IMR-90 (cell line): ENCODE measurements at regions not wholly inside any gene's neighbourhood (a gene's known extent, or its start where the extent isn't known, plus 50 kb on each side); places are given as distances from the start of the nearest gene placed in this dataset.

Experiments used
- ATAC-seq: fragments of 200-7000 bp; cut with Tn5 transposase; 2 replicates; pipeline ENCODE4 v1.9.1; 2020; ENCODE audit warnings: low read depth, mild to moderate bottlenecking, moderate library complexity
- BruUV-seq: library from RNA; stranded (reverse); fragments of 400-500 nt; replicated peaks from 2 replicates; lab custom pipeline; 2021; lab: Mats Ljungman, UMichigan
- CTCF ChIA-PET: fragments of 300-600 bp; formaldehyde crosslinking; extraction: SDS; loops from one replicate; lab custom pipeline; 2021; ENCODE audit warnings: antibody characterized with exemption; lab: Yijun Ruan, JAX
- POLR2A ChIA-PET: fragments of 300-600 bp; sonication (Branson Sonifier 250); formaldehyde crosslinking; loops from one replicate; lab custom pipeline; 2022; ENCODE audit warnings: antibody characterized with exemption; ENCODE audit not compliant: unreplicated experiment; lab: Charles Lee
- DNase-seq: peaks from one replicate; pipeline ENCODE4 v3.0.0; 2013
- H2AFZ ChIP-seq: replicated peaks from 2 replicates; pipeline ENCODE3; 2013; ENCODE audit warnings: low read length, mild to moderate bottlenecking; ENCODE audit not compliant: poor library complexity
- H2AK5ac ChIP-seq: 2 replicates; pipeline ENCODE4 v1.6.1; 2013; ENCODE audit warnings: low read depth, low read length, inconsistent platforms
- H2AK9ac ChIP-seq: replicated peaks from 2 replicates; pipeline ENCODE3; 2013; ENCODE audit warnings: mild to moderate bottlenecking, low read depth, low read length, moderate library complexity; ENCODE audit not compliant: poor library complexity
- H2BK120ac ChIP-seq: 2 replicates; pipeline ENCODE4 v1.6.1; 2013; ENCODE audit warnings: low read depth, low read length, inconsistent platforms
- H2BK15ac ChIP-seq: 3 replicates; pipeline ENCODE4 v1.6.1; 2013; ENCODE audit warnings: low read depth, low read length, inconsistent platforms
- H2BK20ac ChIP-seq: 2 replicates; pipeline ENCODE4 v1.6.1; 2013; ENCODE audit warnings: low read depth, mild to moderate bottlenecking, inconsistent platforms, low read length, moderate library complexity
- H2BK5ac ChIP-seq: 2 replicates; pipeline ENCODE4 v1.6.1; 2013; ENCODE audit warnings: mild to moderate bottlenecking, low read depth, low read length, inconsistent platforms; ENCODE audit not compliant: poor library complexity, severe bottlenecking
- H3K14ac ChIP-seq: replicated peaks from 2 replicates; pipeline ENCODE4 v1.6.1; 2013; ENCODE audit warnings: low read depth, low read length, inconsistent platforms
- H3K18ac ChIP-seq: 2 replicates; pipeline ENCODE4 v1.6.1; 2013; ENCODE audit warnings: low read depth, low read length, control low read depth
- H3K23ac ChIP-seq: 2 replicates; pipeline ENCODE4 v1.6.1; 2013; ENCODE audit warnings: low read depth, low read length, inconsistent platforms
- H3K27ac ChIP-seq: 2 replicates; pipeline ENCODE4 v1.5.1; 2013; ENCODE audit warnings: mild to moderate bottlenecking, control low read depth, low read length; ENCODE audit not compliant: insufficient read depth
- H3K27me3 ChIP-seq: 2 replicates; pipeline ENCODE4 v1.6.1; 2013; ENCODE audit warnings: low read length; ENCODE audit not compliant: control insufficient read depth, insufficient read depth
- H3K36me3 ChIP-seq: 2 replicates; pipeline ENCODE4 v1.6.1; 2013; ENCODE audit warnings: low read length, mixed read lengths; ENCODE audit not compliant: control insufficient read depth, insufficient read depth
- H3K4ac ChIP-seq: 2 replicates; pipeline ENCODE4 v1.6.1; 2013; ENCODE audit warnings: low read depth, low read length, inconsistent platforms
- H3K4me1 ChIP-seq: 2 replicates; pipeline ENCODE4 v1.6.1; 2013; ENCODE audit warnings: low read length, mixed read lengths; ENCODE audit not compliant: control insufficient read depth, insufficient read depth
- H3K4me2 ChIP-seq: 2 replicates; pipeline ENCODE4 v1.6.1; 2013; ENCODE audit warnings: low read depth, mild to moderate bottlenecking, control low read depth, low read length, moderate library complexity
- H3K4me3 ChIP-seq: 2 replicates; pipeline ENCODE4 v1.5.1; 2013; ENCODE audit warnings: low read depth, mild to moderate bottlenecking, control low read depth, low read length, moderate library complexity; ENCODE audit not compliant: insufficient read depth
- H3K56ac ChIP-seq: 2 replicates; pipeline ENCODE4 v1.6.1; 2013; ENCODE audit warnings: low read length, inconsistent platforms; ENCODE audit not compliant: insufficient read depth; ENCODE audit errors: extremely low read depth
- H3K79me1 ChIP-seq, 2 experiments: 2 replicates each; pipeline ENCODE4 v1.6.1; 2013; ENCODE audit warnings: low read length in 2 of 2, inconsistent platforms in 1 of 2, low read depth in 1 of 2
- H3K9ac ChIP-seq: 2 replicates; pipeline ENCODE4 v1.6.1; 2013; ENCODE audit warnings: low read depth, low read length, control low read depth
- H3K9me1 ChIP-seq: 2 replicates; pipeline ENCODE4 v1.6.1; 2013; ENCODE audit warnings: low read length, inconsistent platforms; ENCODE audit not compliant: insufficient read depth
- H3K9me3 ChIP-seq: 2 replicates; pipeline ENCODE4 v1.6.1; 2013; ENCODE audit warnings: low read length; ENCODE audit not compliant: control insufficient read depth, insufficient read depth
- H4K20me1 ChIP-seq: 2 replicates; pipeline ENCODE4 v1.6.1; 2013; ENCODE audit warnings: low read length, inconsistent platforms; ENCODE audit not compliant: insufficient read depth
- H4K5ac ChIP-seq: 2 replicates; pipeline ENCODE4 v1.6.1; 2013; ENCODE audit warnings: mild to moderate bottlenecking, low read depth, low read length, control low read depth
- H4K8ac ChIP-seq, 2 experiments: 2 replicates each; pipeline ENCODE4 v1.6.1; 2013; ENCODE audit warnings: low read depth in 2 of 2, low read length in 2 of 2, control low read depth in 1 of 2, inconsistent platforms in 1 of 2
- H4K91ac ChIP-seq: 2 replicates; pipeline ENCODE4 v1.6.1; 2013; ENCODE audit warnings: low read depth, low read length, inconsistent platforms; ENCODE audit not compliant: insufficient read depth
- BHLHE40 ChIP-seq: fragments of 150-350 bp; IDR thresholded peaks from 2 replicates; pipeline ENCODE4 v1.6.1; 2016; ENCODE audit warnings: mild to moderate bottlenecking, low read depth, low read length
- CEBPB ChIP-seq: IDR thresholded peaks from 2 replicates; pipeline ENCODE4 v1.6.1; 2012; ENCODE audit warnings: low read depth, low read length, improper control_type of control experiment
- CHD1 ChIP-seq: IDR thresholded peaks from 2 replicates; pipeline ENCODE4 v1.6.1; 2012; ENCODE audit warnings: low read depth, low read length, improper control_type of control experiment
- CTCF ChIP-seq: conservative IDR thresholded peaks from 2 replicates; pipeline ENCODE4 v1.5.1; 2012; ENCODE audit warnings: mild to moderate bottlenecking, low read depth, low read length, improper control_type of control experiment
- FOS ChIP-seq: fragments of 150-350 bp; IDR thresholded peaks from 2 replicates; pipeline ENCODE4 v1.6.1; 2016; ENCODE audit warnings: low read depth, low read length
- MAFK ChIP-seq: IDR thresholded peaks from 2 replicates; pipeline ENCODE4 v1.6.1; 2012; ENCODE audit warnings: low read depth, low read length, improper control_type of control experiment
- MAZ ChIP-seq: IDR thresholded peaks from 2 replicates; pipeline ENCODE4 v1.6.1; 2012; ENCODE audit warnings: low read depth, mild to moderate bottlenecking, low read length, improper control_type of control experiment, moderate library complexity, borderline replicate concordance
- MXI1 ChIP-seq: IDR thresholded peaks from 2 replicates; pipeline ENCODE4 v1.6.1; 2012; ENCODE audit warnings: low read depth, mild to moderate bottlenecking, low read length, moderate library complexity, borderline replicate concordance
- NFE2L2 ChIP-seq: fragments of 150-350 bp; IDR thresholded peaks from 2 replicates; pipeline ENCODE4 v1.6.1; 2016; ENCODE audit warnings: low read depth, mild to moderate bottlenecking, low read length
- POLR2A ChIP-seq: IDR thresholded peaks from 2 replicates; pipeline ENCODE4 v1.6.1; 2012; ENCODE audit warnings: mild to moderate bottlenecking, low read depth, low read length
- RAD21 ChIP-seq: IDR thresholded peaks from 2 replicates; pipeline ENCODE4 v1.6.1; 2012; ENCODE audit warnings: low read length, improper control_type of control experiment
- RCOR1 ChIP-seq: IDR thresholded peaks from 2 replicates; pipeline ENCODE4 v1.6.1; 2012; ENCODE audit warnings: mild to moderate bottlenecking, low read length, improper control_type of control experiment; ENCODE audit not compliant: insufficient replicate concordance
- RFX5 ChIP-seq: IDR thresholded peaks from 2 replicates; pipeline ENCODE4 v1.8.0; 2012; ENCODE audit warnings: low read depth, mild to moderate bottlenecking, low read length, moderate library complexity
- SMC3 ChIP-seq: fragments of 150-350 bp; IDR thresholded peaks from 2 replicates; pipeline ENCODE4 v1.6.1; 2016; ENCODE audit warnings: low read depth, mild to moderate bottlenecking, antibody characterized with exemption, low read length, moderate library complexity
- USF2 ChIP-seq: fragments of 150-350 bp; IDR thresholded peaks from 2 replicates; pipeline ENCODE4 v1.6.1; 2017; ENCODE audit warnings: mild to moderate bottlenecking, antibody characterized with exemption, low read length, low read depth
- WGBS, 2 experiments: methylation state at CpG; one replicate each; pipeline versions ENCODE4 v1.1.5 to v1.1.7; 2013; ENCODE audit warnings: missing lambda C conversion rate in 2 of 2; ENCODE audit not compliant: insufficient read length in 1 of 2; ENCODE audit errors: extremely low coverage in 2 of 2; 5-methylcytosine and 5-hydroxymethylcytosine counted together
- dilution Hi-C: fragments of 300-500 bp; cut with HindIII; formaldehyde crosslinking; loops from one replicate; pipeline ENCODE4 v1.14.3; 2018; ENCODE audit warnings: low sequenced_read_pairs; ENCODE audit not compliant: unreplicated experiment
- in situ Hi-C: fragments of 300-500 bp; cut with MboI; formaldehyde crosslinking; loops from 3 replicates; pipeline ENCODE4 v1.14.3; 2019; ENCODE audit warnings: low sequenced_read_pairs, inconsistent platforms, mixed read lengths
- intact Hi-C: fragments of 100-400 bp; cut with micrococcal nuclease; formaldehyde crosslinking; loops from 2 replicates; pipeline ENCODE4 v1.10.0; 2022
- TF ChIP-seq, protein P1 (sequence below): fragments of 150-350 bp; IDR thresholded peaks from 2 replicates; pipeline ENCODE4 v1.6.1; 2016; ENCODE audit warnings: low read depth, mild to moderate bottlenecking, low read length, moderate library complexity, borderline replicate concordance

GRCh38 chr7:24503506-24503905 is 69.7 kb upstream of the PALS2 start:
- Histone ChIP-seq H2BK20ac (no peak overlapping the region), H2BK15ac (no peak overlapping the region), H2BK5ac (no peak overlapping the region), H3K4me3 (no peak overlapping the region), H3K14ac (no peak overlapping the region), H2BK120ac (no peak overlapping the region), H3K4ac (no peak overlapping the region), H3K27me3 (peaks cover 9% of the 10 kb centered on the region), H3K9ac (no peak overlapping the region), H3K18ac (no peak overlapping the region), H3K4me2 (no peak overlapping the region), H2AK9ac (no peak overlapping the region), H3K36me3 (no peaks in the 10 kb centered on the region), H2AK5ac (no peak overlapping the region), H2AFZ (no peak overlapping the region), H3K27ac (no peak overlapping the region), H4K20me1 (no peaks in the 10 kb centered on the region), H3K79me1 (no peaks in the 10 kb centered on the region), H3K9me3 (no peaks in the 10 kb centered on the region), H3K23ac (no peak overlapping the region), H4K5ac (no peak overlapping the region), H4K8ac (no peak overlapping the region), H3K9me1 (no peaks in the 10 kb centered on the region), H4K91ac (no peak overlapping the region), H3K56ac (no peak overlapping the region), H3K4me1 (no peaks in the 10 kb centered on the region)
- DNase-seq (no peak), ATAC-seq (no peak)
- in situ Hi-C loops (no loop called here), intact Hi-C loops (no loop called here), dilution Hi-C loops (no loop called here)
- TF ChIP-seq MAFK, result no peak
- TF ChIP-seq SMC3, result no peak
- TF ChIP-seq MXI1, result no peak
- no peak for TF ChIP-seq CEBPB
- no peak for TF ChIP-seq USF2
- no peak for TF ChIP-seq FOS
- no peak for TF ChIP-seq RCOR1
- no peak for TF ChIP-seq NFE2L2
- no peak for TF ChIP-seq RAD21
- TF ChIP-seq BHLHE40, result no peak
- TF ChIP-seq CTCF, result no peak
- TF ChIP-seq MAZ, result no peak
- TF ChIP-seq POLR2A, result no peak
- TF ChIP-seq, protein P1, sequence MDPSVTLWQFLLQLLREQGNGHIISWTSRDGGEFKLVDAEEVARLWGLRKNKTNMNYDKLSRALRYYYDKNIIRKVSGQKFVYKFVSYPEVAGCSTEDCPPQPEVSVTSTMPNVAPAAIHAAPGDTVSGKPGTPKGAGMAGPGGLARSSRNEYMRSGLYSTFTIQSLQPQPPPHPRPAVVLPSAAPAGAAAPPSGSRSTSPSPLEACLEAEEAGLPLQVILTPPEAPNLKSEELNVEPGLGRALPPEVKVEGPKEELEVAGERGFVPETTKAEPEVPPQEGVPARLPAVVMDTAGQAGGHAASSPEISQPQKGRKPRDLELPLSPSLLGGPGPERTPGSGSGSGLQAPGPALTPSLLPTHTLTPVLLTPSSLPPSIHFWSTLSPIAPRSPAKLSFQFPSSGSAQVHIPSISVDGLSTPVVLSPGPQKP, result no peak
- TF ChIP-seq CHD1, result no peak
- no peak for TF ChIP-seq RFX5
- BruUV-seq, result no TSS peak
- no CpG with 5 or more reads among the region's 2 CpGs for WGBS, 2 experiments
- POLR2A ChIA-PET, result no interaction called here
- CTCF ChIA-PET, result interaction anchor here (0.5 kb wide), 1 partner anchor 32 kb away, joined by 3 read pairs; no protein-coding TSS in a partner anchor
